ENCODE measurements at regions not wholly inside any gene's neighbourhood (a gene's known extent, or its start where the extent isn't known, plus 50 kb on each side); places are given as distances from the start of the nearest gene placed in this dataset.

GRCh38 chr3:87626546-87626945 is 350.2 kb upstream of the POU1F1 start:
- TF ChIP-seq SREBF1 (IDR thresholded peaks at IDR 0.05; ENCODE audit: borderline replicate concordance, low read depth, low read length), result no peak
- no peak for TF ChIP-seq REST (IDR thresholded peaks at IDR 0.05; ENCODE audit: borderline replicate concordance)
- no peak for TF ChIP-seq REST (CRISPR knock-in tag; IDR thresholded peaks at IDR 0.05; ENCODE audit: low read depth)
- TF ChIP-seq POLR2A (conservative IDR thresholded peaks at IDR 0.05), result no peak
- TF ChIP-seq ZSCAN32 (CRISPR knock-in tag; IDR thresholded peaks at IDR 0.05), result no peak
- no peak for TF ChIP-seq GATA2 (CRISPR knock-in tag; IDR thresholded peaks at IDR 0.05)
- no peak for TF ChIP-seq ARHGAP35 (IDR thresholded peaks at IDR 0.05; ENCODE audit: partially characterized antibody)
